PC-9 (cell line): ENCODE measurements at regions not wholly inside any gene's neighbourhood (a gene's known extent, or its start where the extent isn't known, plus 50 kb on each side); places are given as distances from the start of the nearest gene placed in this dataset.

Experiments used
- EZH2 ChIP-seq: fragments of 200-600 bp; sonication (generic); IDR thresholded peaks from 2 replicates; pipeline ENCODE4 v1.8.0; 2017; ENCODE audit warnings: antibody characterized with exemption, low read depth
- TF ChIP-seq, protein P1 (sequence below): fragments of 200-600 bp; sonication (generic); conservative IDR thresholded peaks from 2 replicates; pipeline ENCODE4 v1.6.1; 2017; ENCODE audit warnings: mixed run types, antibody characterized with exemption, mild to moderate bottlenecking, moderate library complexity

DNA sequence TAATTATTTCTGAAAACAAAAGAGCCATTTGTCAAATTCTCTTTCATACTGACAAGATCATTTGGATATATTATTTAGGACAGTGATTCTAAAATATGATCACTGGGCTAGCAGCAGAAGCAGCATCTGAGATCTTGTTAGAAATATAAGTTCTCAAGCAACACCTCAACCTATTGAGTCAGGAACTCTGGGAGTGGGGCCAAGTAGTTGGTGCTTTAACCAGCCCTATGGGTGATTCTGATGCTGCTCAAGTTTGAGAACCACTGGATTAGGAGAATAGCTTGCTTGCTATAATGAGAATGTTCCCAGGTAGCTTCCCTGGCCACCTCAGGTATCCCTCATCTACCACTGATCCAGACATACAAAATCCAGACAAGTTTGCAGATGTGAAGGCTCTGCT, 466.9 kb upstream of the CELF4 start:
- TF ChIP-seq, protein P1, sequence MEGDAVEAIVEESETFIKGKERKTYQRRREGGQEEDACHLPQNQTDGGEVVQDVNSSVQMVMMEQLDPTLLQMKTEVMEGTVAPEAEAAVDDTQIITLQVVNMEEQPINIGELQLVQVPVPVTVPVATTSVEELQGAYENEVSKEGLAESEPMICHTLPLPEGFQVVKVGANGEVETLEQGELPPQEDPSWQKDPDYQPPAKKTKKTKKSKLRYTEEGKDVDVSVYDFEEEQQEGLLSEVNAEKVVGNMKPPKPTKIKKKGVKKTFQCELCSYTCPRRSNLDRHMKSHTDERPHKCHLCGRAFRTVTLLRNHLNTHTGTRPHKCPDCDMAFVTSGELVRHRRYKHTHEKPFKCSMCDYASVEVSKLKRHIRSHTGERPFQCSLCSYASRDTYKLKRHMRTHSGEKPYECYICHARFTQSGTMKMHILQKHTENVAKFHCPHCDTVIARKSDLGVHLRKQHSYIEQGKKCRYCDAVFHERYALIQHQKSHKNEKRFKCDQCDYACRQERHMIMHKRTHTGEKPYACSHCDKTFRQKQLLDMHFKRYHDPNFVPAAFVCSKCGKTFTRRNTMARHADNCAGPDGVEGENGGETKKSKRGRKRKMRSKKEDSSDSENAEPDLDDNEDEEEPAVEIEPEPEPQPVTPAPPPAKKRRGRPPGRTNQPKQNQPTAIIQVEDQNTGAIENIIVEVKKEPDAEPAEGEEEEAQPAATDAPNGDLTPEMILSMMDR = no peak
- TF ChIP-seq EZH2 = no peak
